ENCODE measurements at regions not wholly inside any gene's neighbourhood (a gene's known extent, or its start where the extent isn't known, plus 50 kb on each side); places are given as distances from the start of the nearest gene placed in this dataset.

- H3K4me3 ChIP-seq (replicated peaks; ENCODE audit: low read depth, low read length) = no peak overlapping the region
- peak; percentile 2 for DNase-seq (ENCODE audit: low read depth)
- TF ChIP-seq CTCF (IDR thresholded peaks at IDR 0.05; ENCODE audit: low read length, missing control alignments) = no peak
Measured at GRCh38 chr7:25656581-25657026, 428.3 kb upstream of the NPVF start.

GRCh38 chr7:25658375-25658774 is 430.1 kb upstream of the NPVF start:
- DNase-seq (ENCODE audit: low read depth) = no peak
- TF ChIP-seq CTCF (IDR thresholded peaks at IDR 0.05; ENCODE audit: low read length, missing control alignments) = no peak

GRCh38 chr7:25659841-25660240 is 431.6 kb upstream of the NPVF start:
- H3K4me3 ChIP-seq (replicated peaks; ENCODE audit: low read depth, low read length) = no peak overlapping the region
- DNase-seq (ENCODE audit: low read depth) = no peak
- no peak for TF ChIP-seq CTCF (IDR thresholded peaks at IDR 0.05; ENCODE audit: low read length, missing control alignments)

More at GRCh38 chr7:25658375-25658774, 430.1 kb upstream of the NPVF start:
- no peak overlapping the region for H3K4me3 ChIP-seq (replicated peaks; ENCODE audit: low read depth, low read length)

GRCh38 chr7:25662841-25663800 is 434.8 kb upstream of the NPVF start:
- no peak overlapping the region for H3K4me3 ChIP-seq (replicated peaks; ENCODE audit: low read depth, low read length)
- no peak for TF ChIP-seq CTCF (IDR thresholded peaks at IDR 0.05; ENCODE audit: low read length, missing control alignments)
- DNase-seq (ENCODE audit: low read depth) = no peak

GRCh38 chr7:25663877-25664276 is 435.6 kb upstream of the NPVF start:
- TF ChIP-seq CTCF (IDR thresholded peaks at IDR 0.05; ENCODE audit: low read length, missing control alignments) = no peak
- H3K4me3 ChIP-seq (replicated peaks; ENCODE audit: low read depth, low read length) = no peak overlapping the region
- no peak for DNase-seq (ENCODE audit: low read depth)

- DNase-seq (ENCODE audit: low read depth) = no peak
- no peak for TF ChIP-seq CTCF (IDR thresholded peaks at IDR 0.05; ENCODE audit: low read length, missing control alignments)
- H3K4me3 ChIP-seq (replicated peaks; ENCODE audit: low read depth, low read length) = no peak overlapping the region
Measured at GRCh38 chr7:25664593-25664992, 436.3 kb upstream of the NPVF start.
